Stomach (tissue), 4 donors: ENCODE measurements at regions not wholly inside any gene's neighbourhood (a gene's known extent, or its start where the extent isn't known, plus 50 kb on each side); places are given as distances from the start of the nearest gene placed in this dataset.

ENCODE experiments used
- CTCF ChIP-seq, 7 experiments: fragments of 450-650 bp in 4 of 7; fragments of 200-600 bp in 3 of 7; sonication (generic) in 3 of 7; IDR thresholded peaks; one replicate each; pipeline ENCODE4 v1.5.1; 2016 to 2019; ENCODE audit warnings: antibody characterized with exemption in 7 of 7, control low read depth in 2 of 7, mild to moderate bottlenecking in 1 of 7
- EP300 ChIP-seq: sonication (generic); formaldehyde crosslinking; IDR thresholded peaks from one replicate; pipeline ENCODE4 v1.6.1; 2017; ENCODE audit warnings: antibody characterized with exemption
- POLR2A ChIP-seq, 4 donors: fragments of 450-650 bp; IDR thresholded peaks; one replicate each; pipeline ENCODE4 v1.6.1; 2016; ENCODE audit warnings: antibody characterized with exemption in 4 of 4, control low read depth in 2 of 4, mild to moderate bottlenecking in 1 of 4, moderate library complexity in 1 of 4
- POLR2AphosphoS5 ChIP-seq, 3 donors: sonication (generic); formaldehyde crosslinking; IDR thresholded peaks; one replicate each; pipeline ENCODE4 v1.6.1; 2016; ENCODE audit warnings: antibody characterized with exemption in 3 of 3

GRCh38 chr11:82183346-82183745 is 550.3 kb downstream of the FAM181B start:
- TF ChIP-seq CTCF (IDR thresholded peaks at IDR 0.05) (no peak), POLR2A (IDR thresholded peaks at IDR 0.05) (no peak), EP300 (no peak), POLR2AphosphoS5 (IDR thresholded peaks at IDR 0.05) (no peak)
